ENCODE measurements at regions not wholly inside any gene's neighbourhood (a gene's known extent, or its start where the extent isn't known, plus 50 kb on each side); places are given as distances from the start of the nearest gene placed in this dataset.
"Not testable (repeated sequence)": the region's sequence is repeated elsewhere in the genome, so short reads cannot be mapped to it uniquely, and the experiment has no call there.

- no peak for DNase-seq
Measured at GRCh38 chr3:20604659-20605058, 418.7 kb upstream of the SGO1 start.

- no peak for DNase-seq
Measured at GRCh38 chr3:20589275-20589674, 403.3 kb upstream of the SGO1 start.

GRCh38 chr3:20588781-20589180, 402.8 kb upstream of the SGO1 start:
- DNase-seq, result no peak

- no peak for DNase-seq
Measured at GRCh38 chr3:20583648-20584047, 397.6 kb upstream of the SGO1 start.

- no peak for DNase-seq
Measured at GRCh38 chr3:20576228-20576627, 390.2 kb upstream of the SGO1 start.

GRCh38 chr3:20575146-20575545, 389.1 kb upstream of the SGO1 start:
- no peak for DNase-seq

- DNase-seq, result no peak
Measured at GRCh38 chr3:20574746-20575145, 388.7 kb upstream of the SGO1 start.

GRCh38 chr3:20573175-20573574, 387.2 kb upstream of the SGO1 start:
- DNase-seq, result no peak

GRCh38 chr3:20572473-20572872, 386.5 kb upstream of the SGO1 start:
- DNase-seq, result no peak

GRCh38 chr3:20569310-20569709, 383.3 kb upstream of the SGO1 start:
- DNase-seq, result no peak

GRCh38 chr3:20564966-20565365, 379.0 kb upstream of the SGO1 start:
- DNase-seq, result no peak

- DNase-seq, result no peak
Measured at GRCh38 chr3:20563985-20564384, 378.0 kb upstream of the SGO1 start.

- no peak for DNase-seq
Measured at GRCh38 chr3:20563251-20563650, 377.2 kb upstream of the SGO1 start.

- peak; percentile 13 to 47 for DNase-seq
Measured at GRCh38 chr3:20561166-20561565, 375.2 kb upstream of the SGO1 start.

- DNase-seq, result not testable (repeated sequence)
Measured at GRCh38 chr3:20560446-20560845, 374.4 kb upstream of the SGO1 start.

GRCh38 chr3:20558161-20558560, 372.2 kb upstream of the SGO1 start:
- DNase-seq, result no peak

GRCh38 chr3:20556661-20557060, 370.7 kb upstream of the SGO1 start:
- DNase-seq, result no peak

GRCh38 chr3:20552605-20553275, 366.7 kb upstream of the SGO1 start:
- no peak for DNase-seq

GRCh38 chr3:20547361-20548269, 361.6 kb upstream of the SGO1 start:
- not testable (repeated sequence) for DNase-seq

GRCh38 chr3:20546636-20547035, 360.6 kb upstream of the SGO1 start:
- no peak for DNase-seq

- no peak for DNase-seq
Measured at GRCh38 chr3:20543535-20544226, 357.7 kb upstream of the SGO1 start.

GRCh38 chr3:20540066-20540465, 354.1 kb upstream of the SGO1 start:
- DNase-seq, result no peak

GRCh38 chr3:20539666-20540065, 353.7 kb upstream of the SGO1 start:
- DNase-seq, result peak in 1 of 2 experiments; percentile 21

GRCh38 chr3:20537234-20537633, 351.2 kb upstream of the SGO1 start:
- DNase-seq, result no peak
